ENCODE measurements at regions not wholly inside any gene's neighbourhood (a gene's known extent, or its start where the extent isn't known, plus 50 kb on each side); places are given as distances from the start of the nearest gene placed in this dataset.

DNA sequence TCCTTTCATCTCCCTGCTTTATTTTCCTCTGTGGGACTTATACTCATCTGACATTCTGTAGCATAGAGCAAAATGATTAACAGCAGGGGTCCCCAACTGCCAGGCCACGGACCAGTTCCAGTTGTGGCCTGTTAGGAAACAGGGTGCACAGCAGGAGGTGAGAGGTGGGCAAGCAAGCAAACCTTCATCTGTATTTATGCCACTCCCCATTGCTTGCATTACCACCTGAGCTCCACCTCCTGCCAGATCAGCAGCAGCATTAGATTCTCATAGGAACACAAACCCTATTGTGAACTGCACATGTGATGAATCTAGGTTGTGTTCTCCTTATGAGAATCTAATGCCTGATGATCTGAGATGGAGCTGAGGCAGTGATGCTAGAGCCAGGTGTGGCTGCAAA is 130.5 kb upstream of the SLC24A3 start:
- Histone ChIP-seq H3K79me2 (replicated peaks; ENCODE audit: insufficient read depth, low read length) (no peaks in the 10 kb centered on the region), H3K4me3 (ENCODE audit: low read length) (no peak overlapping the region), H3K4me2 (ENCODE audit: low read length) (no peak overlapping the region), H3K27ac (ENCODE audit: low read length) (no peak overlapping the region), H3K27me3 (ENCODE audit: insufficient read depth, low read depth, low read length) (no peaks in the 10 kb centered on the region), H3K9me2 (ENCODE audit: insufficient read depth, low read length) (no peaks in the 10 kb centered on the region), H2AFZ (ENCODE audit: low read depth, low read length) (no peak overlapping the region), H3K9me3 (ENCODE audit: low read length) (no peaks in the 10 kb centered on the region), H3K36me3 (ENCODE audit: insufficient read depth, low read length) (no peaks in the 10 kb centered on the region), H4K20me1 (ENCODE audit: insufficient read depth) (no peaks in the 10 kb centered on the region), H3F3A (ENCODE audit: insufficient read depth, low read length, poor library complexity, severe bottlenecking) (no peaks in the 10 kb centered on the region), H3K9ac (ENCODE audit: low read length) (no peak overlapping the region)
- no peak for TF ChIP-seq SMC3 (conservative IDR thresholded peaks at IDR 0.05; ENCODE audit: poor library complexity)
- no peak for TF ChIP-seq EZH2 (IDR thresholded peaks at IDR 0.05; ENCODE audit: borderline replicate concordance, insufficient read depth, low read length, poor library complexity, severe bottlenecking)
- no peak for TF ChIP-seq RAD21 (conservative IDR thresholded peaks at IDR 0.05)
- TF ChIP-seq TAF1 (IDR thresholded peaks at IDR 0.05; ENCODE audit: low read depth), result no peak
- TF ChIP-seq EP300 (conservative IDR thresholded peaks at IDR 0.05; ENCODE audit: poor library complexity, severe bottlenecking), result no peak
- TF ChIP-seq, protein P1, sequence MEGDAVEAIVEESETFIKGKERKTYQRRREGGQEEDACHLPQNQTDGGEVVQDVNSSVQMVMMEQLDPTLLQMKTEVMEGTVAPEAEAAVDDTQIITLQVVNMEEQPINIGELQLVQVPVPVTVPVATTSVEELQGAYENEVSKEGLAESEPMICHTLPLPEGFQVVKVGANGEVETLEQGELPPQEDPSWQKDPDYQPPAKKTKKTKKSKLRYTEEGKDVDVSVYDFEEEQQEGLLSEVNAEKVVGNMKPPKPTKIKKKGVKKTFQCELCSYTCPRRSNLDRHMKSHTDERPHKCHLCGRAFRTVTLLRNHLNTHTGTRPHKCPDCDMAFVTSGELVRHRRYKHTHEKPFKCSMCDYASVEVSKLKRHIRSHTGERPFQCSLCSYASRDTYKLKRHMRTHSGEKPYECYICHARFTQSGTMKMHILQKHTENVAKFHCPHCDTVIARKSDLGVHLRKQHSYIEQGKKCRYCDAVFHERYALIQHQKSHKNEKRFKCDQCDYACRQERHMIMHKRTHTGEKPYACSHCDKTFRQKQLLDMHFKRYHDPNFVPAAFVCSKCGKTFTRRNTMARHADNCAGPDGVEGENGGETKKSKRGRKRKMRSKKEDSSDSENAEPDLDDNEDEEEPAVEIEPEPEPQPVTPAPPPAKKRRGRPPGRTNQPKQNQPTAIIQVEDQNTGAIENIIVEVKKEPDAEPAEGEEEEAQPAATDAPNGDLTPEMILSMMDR (IDR thresholded peaks at IDR 0.05; ENCODE audit: poor library complexity, severe bottlenecking), result no peak
- no peak for TF ChIP-seq POLR2AphosphoS5 (IDR thresholded peaks at IDR 0.05)
- no peak for TF ChIP-seq MXI1 (conservative IDR thresholded peaks at IDR 0.05; ENCODE audit: poor library complexity, severe bottlenecking)
- TF ChIP-seq, protein P2, sequence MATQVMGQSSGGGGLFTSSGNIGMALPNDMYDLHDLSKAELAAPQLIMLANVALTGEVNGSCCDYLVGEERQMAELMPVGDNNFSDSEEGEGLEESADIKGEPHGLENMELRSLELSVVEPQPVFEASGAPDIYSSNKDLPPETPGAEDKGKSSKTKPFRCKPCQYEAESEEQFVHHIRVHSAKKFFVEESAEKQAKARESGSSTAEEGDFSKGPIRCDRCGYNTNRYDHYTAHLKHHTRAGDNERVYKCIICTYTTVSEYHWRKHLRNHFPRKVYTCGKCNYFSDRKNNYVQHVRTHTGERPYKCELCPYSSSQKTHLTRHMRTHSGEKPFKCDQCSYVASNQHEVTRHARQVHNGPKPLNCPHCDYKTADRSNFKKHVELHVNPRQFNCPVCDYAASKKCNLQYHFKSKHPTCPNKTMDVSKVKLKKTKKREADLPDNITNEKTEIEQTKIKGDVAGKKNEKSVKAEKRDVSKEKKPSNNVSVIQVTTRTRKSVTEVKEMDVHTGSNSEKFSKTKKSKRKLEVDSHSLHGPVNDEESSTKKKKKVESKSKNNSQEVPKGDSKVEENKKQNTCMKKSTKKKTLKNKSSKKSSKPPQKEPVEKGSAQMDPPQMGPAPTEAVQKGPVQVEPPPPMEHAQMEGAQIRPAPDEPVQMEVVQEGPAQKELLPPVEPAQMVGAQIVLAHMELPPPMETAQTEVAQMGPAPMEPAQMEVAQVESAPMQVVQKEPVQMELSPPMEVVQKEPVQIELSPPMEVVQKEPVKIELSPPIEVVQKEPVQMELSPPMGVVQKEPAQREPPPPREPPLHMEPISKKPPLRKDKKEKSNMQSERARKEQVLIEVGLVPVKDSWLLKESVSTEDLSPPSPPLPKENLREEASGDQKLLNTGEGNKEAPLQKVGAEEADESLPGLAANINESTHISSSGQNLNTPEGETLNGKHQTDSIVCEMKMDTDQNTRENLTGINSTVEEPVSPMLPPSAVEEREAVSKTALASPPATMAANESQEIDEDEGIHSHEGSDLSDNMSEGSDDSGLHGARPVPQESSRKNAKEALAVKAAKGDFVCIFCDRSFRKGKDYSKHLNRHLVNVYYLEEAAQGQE (IDR thresholded peaks at IDR 0.05; ENCODE audit: borderline replicate concordance), result no peak

DNA sequence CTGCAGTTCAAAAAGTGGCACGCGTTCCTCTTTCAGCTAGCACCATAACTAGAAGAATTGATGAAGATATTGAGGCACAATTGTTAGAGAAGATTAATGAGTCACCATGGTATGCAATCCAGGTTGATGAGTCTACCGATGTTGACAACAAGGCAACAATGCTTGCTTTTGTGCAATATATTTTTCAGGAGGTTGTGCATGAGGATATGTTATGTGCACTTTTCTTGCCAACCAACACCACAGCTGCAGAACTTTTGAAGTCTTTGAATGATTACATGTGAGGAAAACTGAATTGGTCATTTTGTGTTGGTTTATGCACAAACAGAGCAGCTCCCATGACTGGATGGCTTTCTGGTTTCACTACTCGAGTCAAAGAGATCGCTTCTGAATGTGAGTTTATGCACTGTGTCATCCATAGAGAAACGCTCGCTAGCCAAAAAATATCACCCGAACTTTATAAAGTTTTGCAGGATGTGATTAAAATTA is 129.3 kb upstream of the SLC24A3 start:
- Histone ChIP-seq H3K4me2 (ENCODE audit: low read length) (no peak overlapping the region), H3K9me3 (ENCODE audit: low read length) (no peaks in the 10 kb centered on the region), H4K20me1 (ENCODE audit: insufficient read depth) (no peaks in the 10 kb centered on the region), H3K27ac (ENCODE audit: low read length) (no peak overlapping the region), H2AFZ (ENCODE audit: low read depth, low read length) (no peak overlapping the region), H3K9me2 (ENCODE audit: insufficient read depth, low read length) (no peaks in the 10 kb centered on the region), H3K79me2 (replicated peaks; ENCODE audit: insufficient read depth, low read length) (no peaks in the 10 kb centered on the region), H3K4me3 (ENCODE audit: low read length) (no peak overlapping the region), H3K27me3 (ENCODE audit: insufficient read depth, low read depth, low read length) (no peaks in the 10 kb centered on the region), H3K36me3 (ENCODE audit: insufficient read depth, low read length) (no peaks in the 10 kb centered on the region), H3K9ac (ENCODE audit: low read length) (no peak overlapping the region), H3F3A (ENCODE audit: insufficient read depth, low read length, poor library complexity, severe bottlenecking) (no peaks in the 10 kb centered on the region)
- TF ChIP-seq MXI1 (conservative IDR thresholded peaks at IDR 0.05; ENCODE audit: poor library complexity, severe bottlenecking) (no peak), EP300 (conservative IDR thresholded peaks at IDR 0.05; ENCODE audit: poor library complexity, severe bottlenecking) (no peak), POLR2AphosphoS5 (IDR thresholded peaks at IDR 0.05) (no peak), SMC3 (conservative IDR thresholded peaks at IDR 0.05; ENCODE audit: poor library complexity) (no peak), RAD21 (conservative IDR thresholded peaks at IDR 0.05) (no peak), EZH2 (IDR thresholded peaks at IDR 0.05; ENCODE audit: borderline replicate concordance, insufficient read depth, low read length, poor library complexity, severe bottlenecking) (no peak), TAF1 (IDR thresholded peaks at IDR 0.05; ENCODE audit: low read depth) (no peak)
- TF ChIP-seq, protein P2 (IDR thresholded peaks at IDR 0.05; ENCODE audit: borderline replicate concordance), result no peak
- TF ChIP-seq, protein P1 (IDR thresholded peaks at IDR 0.05; ENCODE audit: poor library complexity, severe bottlenecking), result no peak

Measured in neural cell (in vitro differentiated cells).